CD4-positive, alpha-beta T cell (primary cell): ENCODE measurements at regions not wholly inside any gene's neighbourhood (a gene's known extent, or its start where the extent isn't known, plus 50 kb on each side); places are given as distances from the start of the nearest gene placed in this dataset.

Source experiments
- ATAC-seq: fragments of 200-7000 bp; cut with Tn5 transposase; one replicate; pipeline ENCODE4 v1.10.0; 2022; ENCODE audit warnings: mild to moderate bottlenecking; ENCODE audit not compliant: poor library complexity
- CTCF ChIA-PET: fragments of 350-600 bp; sonication (Branson Sonifier 250); formaldehyde crosslinking; loops from one replicate; lab custom pipeline; 2021; ENCODE audit warnings: antibody characterized with exemption, inconsistent platforms; lab: Charles Lee
- POLR2A ChIA-PET: fragments of 350-600 bp; sonication (Branson Sonifier 250); formaldehyde crosslinking; loops from one replicate; lab custom pipeline; 2021; ENCODE audit warnings: antibody characterized with exemption, inconsistent platforms; lab: Charles Lee
- DNase-seq, 14 experiments: peaks; one replicate each; pipeline ENCODE4 v3.0.0-alpha.2; 2013 to 2020; ENCODE audit warnings: mixed read lengths in 2 of 14
- H3K27ac ChIP-seq, 2 donors: one replicate each; pipeline versions ENCODE4 v1.5.1 to v1.7.0; 2013; ENCODE audit warnings: low read length in 2 of 2, low read depth in 1 of 2, mild to moderate bottlenecking in 1 of 2
- H3K27me3 ChIP-seq, 2 experiments: 1 replicate in 1 of 2; 2 replicates in 1 of 2; pipeline versions ENCODE4 v1.6.1 to v1.7.0; 2013; ENCODE audit warnings: low read length in 2 of 2, control low read depth in 1 of 2, mild to moderate bottlenecking in 1 of 2, moderate library complexity in 1 of 2; ENCODE audit not compliant: insufficient read depth in 2 of 2, control insufficient read depth in 1 of 2
- H3K36me3 ChIP-seq: one replicate; pipeline ENCODE4 v1.6.1; 2013; ENCODE audit warnings: low read length, control low read depth; ENCODE audit not compliant: insufficient read depth
- H3K4me1 ChIP-seq: one replicate; pipeline ENCODE4 v1.6.1; 2013; ENCODE audit warnings: low read length, control low read depth; ENCODE audit not compliant: insufficient read depth
- H3K4me3 ChIP-seq: one replicate; pipeline ENCODE4 v1.5.1; 2013; ENCODE audit warnings: mild to moderate bottlenecking, low read length, moderate library complexity
- H3K9me3 ChIP-seq, 2 experiments: 1 replicate in 1 of 2; 2 replicates in 1 of 2; pipeline versions ENCODE4 v1.6.1 to v1.7.0; 2013; ENCODE audit warnings: low read length in 2 of 2, mild to moderate bottlenecking in 2 of 2, control low read depth in 1 of 2, moderate library complexity in 1 of 2; ENCODE audit not compliant: control insufficient read depth in 1 of 2, insufficient read depth in 1 of 2
- H3K27ac Mint-ChIP-seq: one replicate; pipeline ENCODE4 v1.8.0; 2020; ENCODE audit warnings: mixed read lengths
- H3K27me3 Mint-ChIP-seq: one replicate; pipeline ENCODE4 v1.8.0; 2021; ENCODE audit warnings: mixed read lengths
- H3K36me3 Mint-ChIP-seq: one replicate; pipeline ENCODE4 v1.8.0; 2021; ENCODE audit warnings: low read depth, mixed read lengths
- H3K4me1 Mint-ChIP-seq: one replicate; pipeline ENCODE4 v1.8.0; 2021; ENCODE audit warnings: low read depth, mixed read lengths
- H3K4me3 Mint-ChIP-seq: one replicate; pipeline ENCODE4 v1.8.0; 2020; ENCODE audit warnings: mild to moderate bottlenecking, mixed read lengths
- H3K9me3 Mint-ChIP-seq: one replicate; pipeline ENCODE4 v1.8.0; 2020; ENCODE audit warnings: mixed read lengths
- intact Hi-C, 2 experiments: fragments of 100-400 bp; cut with DNase I in 1 of 2; cut with micrococcal nuclease in 1 of 2; formaldehyde crosslinking; loops; one replicate each; pipeline versions ENCODE4 v1.15.1 to v1.9.0; 2023 to 2025; cut with DNase I, micrococcal nuclease
- TF ChIP-seq, protein P1 (sequence below): fragments of 200-600 bp; IDR thresholded peaks from one replicate; pipeline ENCODE4 v1.8.0; 2022; ENCODE audit warnings: antibody characterized with exemption, mild to moderate bottlenecking

DNA sequence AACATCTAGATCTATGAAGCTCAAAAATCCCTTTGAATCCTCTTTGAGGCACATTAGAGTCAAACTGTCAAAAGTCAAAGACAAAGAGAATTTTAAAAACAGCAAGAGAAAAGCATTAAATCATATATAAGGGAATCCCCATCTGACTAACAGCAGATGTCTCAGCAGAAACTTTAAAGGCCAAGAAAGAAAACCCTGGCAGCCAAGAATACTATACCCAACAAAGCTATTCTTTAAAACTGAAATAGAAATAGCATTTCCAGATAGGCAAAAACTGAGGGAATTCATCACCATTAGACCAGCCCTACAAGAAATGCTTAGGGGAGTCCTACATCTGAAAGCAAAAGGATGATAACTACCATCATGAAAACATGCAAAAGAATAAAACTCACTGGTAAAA, 211.2 kb upstream of the PDZRN3 start:
- Histone ChIP-seq H3K4me1 (no peaks in the 10 kb centered on the region), H3K4me3 (no peak overlapping the region), H3K36me3 (no peaks in the 10 kb centered on the region), H3K27me3 (no peaks in the 10 kb centered on the region), H3K9me3 (peaks cover 6 to 11% of the 10 kb centered on the region in 2 experiments), H3K27ac (no peak overlapping the region)
- Mint-ChIP-seq H3K4me3 (no peak overlapping the region), H3K9me3 (peaks cover 14% of the 10 kb centered on the region), H3K36me3 (no peaks in the 10 kb centered on the region), H3K27me3 (no peaks in the 10 kb centered on the region), H3K27ac (no peak overlapping the region), H3K4me1 (no peaks in the 10 kb centered on the region)
- CTCF ChIA-PET = no interaction called here
- TF ChIP-seq, protein P1, sequence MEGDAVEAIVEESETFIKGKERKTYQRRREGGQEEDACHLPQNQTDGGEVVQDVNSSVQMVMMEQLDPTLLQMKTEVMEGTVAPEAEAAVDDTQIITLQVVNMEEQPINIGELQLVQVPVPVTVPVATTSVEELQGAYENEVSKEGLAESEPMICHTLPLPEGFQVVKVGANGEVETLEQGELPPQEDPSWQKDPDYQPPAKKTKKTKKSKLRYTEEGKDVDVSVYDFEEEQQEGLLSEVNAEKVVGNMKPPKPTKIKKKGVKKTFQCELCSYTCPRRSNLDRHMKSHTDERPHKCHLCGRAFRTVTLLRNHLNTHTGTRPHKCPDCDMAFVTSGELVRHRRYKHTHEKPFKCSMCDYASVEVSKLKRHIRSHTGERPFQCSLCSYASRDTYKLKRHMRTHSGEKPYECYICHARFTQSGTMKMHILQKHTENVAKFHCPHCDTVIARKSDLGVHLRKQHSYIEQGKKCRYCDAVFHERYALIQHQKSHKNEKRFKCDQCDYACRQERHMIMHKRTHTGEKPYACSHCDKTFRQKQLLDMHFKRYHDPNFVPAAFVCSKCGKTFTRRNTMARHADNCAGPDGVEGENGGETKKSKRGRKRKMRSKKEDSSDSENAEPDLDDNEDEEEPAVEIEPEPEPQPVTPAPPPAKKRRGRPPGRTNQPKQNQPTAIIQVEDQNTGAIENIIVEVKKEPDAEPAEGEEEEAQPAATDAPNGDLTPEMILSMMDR = no peak
- intact Hi-C loops = no loop called here
- ATAC-seq = no peak
- no peak for DNase-seq
- POLR2A ChIA-PET = no interaction called here

DNA sequence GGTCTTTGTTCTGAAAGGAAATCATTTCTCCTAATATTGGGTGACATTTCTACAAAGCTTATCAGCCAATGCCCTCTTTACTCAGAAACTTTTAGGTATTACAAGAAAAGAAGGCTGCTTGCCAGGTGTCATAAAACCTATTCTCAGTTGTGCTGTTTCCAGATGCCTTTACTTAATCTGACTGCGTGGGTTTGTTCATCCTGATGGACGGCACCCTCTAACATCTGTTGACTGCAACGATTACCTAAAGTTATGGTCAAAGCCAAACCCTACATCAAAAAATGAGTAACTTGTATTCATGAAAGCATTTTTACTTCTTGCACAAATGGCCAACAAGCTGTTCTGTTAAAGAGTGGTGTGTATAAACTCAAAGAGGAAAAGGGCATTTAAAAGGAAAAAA, 207.7 kb upstream of the PDZRN3 start:
- Mint-ChIP-seq H3K4me1 (no peaks in the 10 kb centered on the region), H3K9me3 (peaks cover 8% of the 10 kb centered on the region), H3K4me3 (no peak overlapping the region), H3K27me3 (no peaks in the 10 kb centered on the region), H3K27ac (no peak overlapping the region), H3K36me3 (no peaks in the 10 kb centered on the region)
- H3K27ac ChIP-seq = no peak overlapping the region
- ATAC-seq (no peak), DNase-seq (no peak)
- H3K9me3 ChIP-seq = peaks cover 6 to 11% of the 10 kb centered on the region in 2 experiments
- TF ChIP-seq, protein P1 = no peak
- CTCF ChIA-PET = no interaction called here
- no peak overlapping the region for H3K4me3 ChIP-seq
- intact Hi-C loops = no loop called here
- no peaks in the 10 kb centered on the region for H3K36me3 ChIP-seq
- no peaks in the 10 kb centered on the region for H3K27me3 ChIP-seq
- POLR2A ChIA-PET = no interaction called here
- H3K4me1 ChIP-seq = no peaks in the 10 kb centered on the region

DNA sequence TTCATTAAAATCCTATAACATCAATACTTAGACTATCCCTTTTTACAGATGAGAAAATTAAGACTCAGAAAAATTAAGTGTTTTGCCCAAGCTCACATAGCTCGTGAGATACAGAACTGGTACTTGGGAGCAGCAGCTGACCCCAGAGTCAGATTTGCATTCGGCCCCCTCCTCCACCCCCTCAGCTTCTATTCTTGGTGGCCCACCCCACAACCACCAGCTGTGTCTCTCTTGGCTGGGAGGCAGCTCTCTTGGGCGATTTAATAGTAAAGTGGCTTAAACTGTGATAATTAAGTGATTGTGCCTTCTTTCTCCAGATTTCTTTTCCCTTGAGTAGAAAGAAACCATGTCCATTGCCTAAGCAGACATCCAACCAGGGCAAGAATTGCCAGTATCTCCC, 203.6 kb upstream of the PDZRN3 start:
- H3K36me3 ChIP-seq = no peaks in the 10 kb centered on the region
- ChIA-PET CTCF (no interaction called here), POLR2A (no interaction called here)
- no peaks in the 10 kb centered on the region for H3K36me3 Mint-ChIP-seq
- no peak overlapping the region for H3K4me3 ChIP-seq
- intact Hi-C loops = no loop called here
- H3K27me3 ChIP-seq = no peaks in the 10 kb centered on the region
- TF ChIP-seq, protein P1 = no peak
- no peaks in the 10 kb centered on the region for H3K4me1 ChIP-seq
- H3K4me1 Mint-ChIP-seq = no peaks in the 10 kb centered on the region
- no peaks in the 10 kb centered on the region for H3K9me3 ChIP-seq
- DNase-seq (no peak), ATAC-seq (no peak)
- peaks cover 2% of the 10 kb centered on the region for H3K9me3 Mint-ChIP-seq
- no peak overlapping the region for H3K27ac ChIP-seq
- no peak overlapping the region for H3K27ac Mint-ChIP-seq
- H3K4me3 Mint-ChIP-seq = no peak overlapping the region
- H3K27me3 Mint-ChIP-seq = no peaks in the 10 kb centered on the region
